ENCODE measurements at regions not wholly inside any gene's neighbourhood (a gene's known extent, or its start where the extent isn't known, plus 50 kb on each side); places are given as distances from the start of the nearest gene placed in this dataset.
"Not testable (repeated sequence)": the region's sequence is repeated elsewhere in the genome, so short reads cannot be mapped to it uniquely, and the experiment has no call there.

GRCh38 chr15:81921163-81921562 lies 124.7 kb downstream of the MEX3B start:
- FAIRE-seq = no peak
- 48 to 53% methylated on average over 1 of the region's 1 CpG for WGBS, 2 donors
- DNase-seq = no peak

GRCh38 chr15:81918767-81919166 lies 127.1 kb downstream of the MEX3B start:
- H3K27ac ChIP-seq; H3K4me1 ChIP-seq; ATAC-seq; H3K27me3 ChIP-seq; H3K9me3 ChIP-seq; FAIRE-seq; H3K4me3 ChIP-seq; H3K36me3 ChIP-seq; DNase-seq; intact Hi-C loops (cut with DNase I): not testable (repeated sequence)
- WGBS, 2 donors = 85% methylated on average over 1 of the region's 1 CpG

More at GRCh38 chr15:81921163-81921562, 124.7 kb downstream of the MEX3B start:
- intact Hi-C loops (cut with DNase I) = no loop called here
- no peak for ATAC-seq
- H3K36me3 ChIP-seq = no peaks in the 10 kb centered on the region
- H3K27ac ChIP-seq = no peak overlapping the region
- TF ChIP-seq CTCF (IDR thresholded peaks at IDR 0.05) = no peak
- H3K27me3 ChIP-seq = no peaks in the 10 kb centered on the region
- H3K4me3 ChIP-seq = no peak overlapping the region
- no peaks in the 10 kb centered on the region for H3K4me1 ChIP-seq
- no peaks in the 10 kb centered on the region for H3K9me3 ChIP-seq

- H3K27ac ChIP-seq = no peak overlapping the region
- intact Hi-C loops (cut with DNase I) = no loop called here
- TF ChIP-seq CTCF (IDR thresholded peaks at IDR 0.05) = no peak
- no peaks in the 10 kb centered on the region for H3K36me3 ChIP-seq
- ATAC-seq = no peak
- no peaks in the 10 kb centered on the region for H3K27me3 ChIP-seq
- H3K9me3 ChIP-seq = no peaks in the 10 kb centered on the region
- FAIRE-seq = no peak
- no peak for DNase-seq
- no peak overlapping the region for H3K4me3 ChIP-seq
- no peaks in the 10 kb centered on the region for H3K4me1 ChIP-seq
Measured at GRCh38 chr15:81916451-81916850, 129.4 kb downstream of the MEX3B start.

DNA sequence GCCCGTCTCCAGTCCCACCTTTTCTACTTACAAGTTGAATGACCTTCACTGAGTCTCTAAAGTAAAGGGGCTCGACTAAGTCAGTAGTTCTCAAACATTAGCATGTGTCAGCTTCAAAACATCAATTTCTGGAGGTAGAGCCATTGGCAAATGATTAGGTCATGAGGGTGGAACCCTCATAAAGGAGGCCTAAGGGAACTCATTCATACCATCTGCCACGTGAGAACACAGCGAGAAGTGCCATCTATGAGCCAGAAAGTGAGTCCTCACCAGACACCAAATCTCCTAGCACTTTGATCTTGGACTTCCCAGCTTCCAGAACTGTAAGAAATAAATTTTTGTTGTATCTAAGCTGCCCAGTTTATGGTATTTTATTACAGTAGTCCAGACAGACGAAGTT lies 129.8 kb downstream of the MEX3B start:
- no peaks in the 10 kb centered on the region for H3K4me1 ChIP-seq
- H3K27ac ChIP-seq = no peak overlapping the region
- no peaks in the 10 kb centered on the region for H3K36me3 ChIP-seq
- ATAC-seq (no peak), FAIRE-seq (no peak), DNase-seq (no peak)
- no peak for TF ChIP-seq CTCF (IDR thresholded peaks at IDR 0.05)
- intact Hi-C loops (cut with DNase I) = no loop called here
- H3K27me3 ChIP-seq = no peaks in the 10 kb centered on the region
- no peaks in the 10 kb centered on the region for H3K9me3 ChIP-seq
- no peak overlapping the region for H3K4me3 ChIP-seq
- 67 to 75% methylated on average over 5 of the region's 5 CpGs for WGBS, 2 donors

DNA sequence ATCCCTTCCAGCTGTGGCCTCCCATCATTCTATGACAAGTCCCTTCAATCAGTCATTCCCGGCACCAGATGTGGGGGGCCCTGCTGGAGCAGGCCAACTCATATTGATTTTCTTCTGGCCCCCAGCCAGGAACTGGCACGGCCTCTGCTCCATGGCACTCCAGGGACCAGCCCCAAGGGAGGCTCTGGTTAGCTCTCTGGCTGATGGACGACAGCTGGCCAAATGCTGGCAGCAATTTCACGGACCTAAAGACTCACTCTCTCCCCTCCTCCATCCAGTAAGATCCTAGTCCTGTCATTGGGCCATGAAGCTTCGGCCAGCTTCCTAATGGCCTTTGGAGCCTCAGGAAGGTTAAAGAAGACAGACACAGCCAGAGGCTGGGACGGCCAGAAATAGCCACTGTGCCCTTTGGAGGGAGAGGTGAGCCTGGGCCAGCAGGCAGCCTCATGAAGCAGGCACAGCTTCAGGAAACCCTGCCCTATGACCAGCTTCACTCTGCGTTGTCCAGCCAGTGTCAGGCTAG lies 131.0 kb downstream of the MEX3B start:
- 31 to 40% methylated on average over 7 of the region's 7 CpGs for WGBS, 2 donors
- Histone ChIP-seq H3K4me3 (no peak overlapping the region), H3K9me3 (no peaks in the 10 kb centered on the region), H3K4me1 (no peaks in the 10 kb centered on the region), H3K36me3 (no peaks in the 10 kb centered on the region), H3K27ac (no peak overlapping the region), H3K27me3 (no peaks in the 10 kb centered on the region)
- no peak for TF ChIP-seq CTCF (IDR thresholded peaks at IDR 0.05)
- DNase-seq (peak in 3 of 6 donors; percentile 15 to 42 (median 33)), ATAC-seq (peak in 1 of 4 donors; percentile 29), FAIRE-seq (no peak)
- intact Hi-C loops (cut with DNase I) = no loop called here
